Spleen (tissue), 11 donors: ENCODE measurements at regions not wholly inside any gene's neighbourhood (a gene's known extent, or its start where the extent isn't known, plus 50 kb on each side); places are given as distances from the start of the nearest gene placed in this dataset.
"Not testable (repeated sequence)": the region's sequence is repeated elsewhere in the genome, so short reads cannot be mapped to it uniquely, and the experiment has no call there.

Source experiments
- DNase-seq: peaks from one replicate; pipeline ENCODE4 v3.0.0-alpha.2; 2020
- H3K27ac ChIP-seq, 8 donors: fragments of 200-600 bp; sonication (generic) in 7 of 8; 1 replicate in 4 of 8; 2 replicates in 4 of 8; pipeline versions ENCODE4 v1.5.0 to v1.8.0; 2016 to 2021; ENCODE audit warnings: inconsistent platforms in 4 of 8, mild to moderate bottlenecking in 4 of 8, moderate library complexity in 1 of 8
- H3K27me3 ChIP-seq, 7 donors: fragments of 200-600 bp; sonication (generic) in 6 of 7; replicated peaks in 1 of 7; 1 replicate in 4 of 7; 2 replicates in 3 of 7; pipeline versions ENCODE4 v1.5.0 to v1.8.0; 2016 to 2021; ENCODE audit warnings: inconsistent platforms in 3 of 7, mild to moderate bottlenecking in 1 of 7
- H3K36me3 ChIP-seq, 6 donors: fragments of 200-600 bp; sonication (generic) in 5 of 6; 1 replicate in 4 of 6; 2 replicates in 2 of 6; pipeline versions ENCODE4 v1.5.0 to v1.8.0; 2016 to 2021; ENCODE audit warnings: inconsistent platforms in 2 of 6
- H3K4me1 ChIP-seq, 6 donors: fragments of 200-600 bp; sonication (generic) in 5 of 6; 1 replicate in 3 of 6; 2 replicates in 3 of 6; pipeline versions ENCODE4 v1.5.0 to v1.8.0; 2016 to 2021; ENCODE audit warnings: inconsistent platforms in 3 of 6
- H3K4me3 ChIP-seq, 8 donors: fragments of 200-600 bp; sonication (generic) in 7 of 8; 1 replicate in 4 of 8; 2 replicates in 4 of 8; pipeline versions ENCODE4 v1.5.0 to v1.8.0; 2016 to 2021; ENCODE audit warnings: inconsistent platforms in 4 of 8, mild to moderate bottlenecking in 4 of 8, moderate library complexity in 2 of 8
- H3K9me3 ChIP-seq, 8 donors: fragments of 200-600 bp; sonication (generic) in 7 of 8; 1 replicate in 4 of 8; 2 replicates in 4 of 8; pipeline versions ENCODE4 v1.5.0 to v1.8.0; 2016 to 2021; ENCODE audit warnings: inconsistent platforms in 4 of 8
- CTCF ChIP-seq, 11 experiments: fragments of 200-600 bp in 7 of 11; fragments of 450-650 bp in 4 of 11; sonication (generic) in 4 of 11; IDR thresholded peaks in 8 of 11; conservative IDR thresholded peaks in 3 of 11; 1 replicate in 7 of 11; 2 replicates in 4 of 11; pipeline versions ENCODE4 v1.4.0 to v1.8.0; 2016 to 2021; ENCODE audit warnings: antibody characterized with exemption in 11 of 11, inconsistent platforms in 4 of 11, mild to moderate bottlenecking in 1 of 11
- POLR2A ChIP-seq, 3 donors: fragments of 450-650 bp; IDR thresholded peaks; one replicate each; pipeline ENCODE4 v1.5.1; 2017; ENCODE audit warnings: antibody characterized with exemption in 3 of 3, mild to moderate bottlenecking in 1 of 3
- POLR2AphosphoS5 ChIP-seq, 3 donors: sonication (generic); formaldehyde crosslinking; IDR thresholded peaks; one replicate each; pipeline ENCODE4 v1.5.1; 2017; ENCODE audit warnings: antibody characterized with exemption in 3 of 3
- WGBS, 5 donors: extraction: QIAGEN DNeasy Blood & Tissue Kit in 3 of 5; methylation state at CpG; one replicate each; pipeline versions ENCODE4 v1.1.5 to v1.1.7; 2013 to 2018; 5-methylcytosine and 5-hydroxymethylcytosine counted together
- intact Hi-C: fragments of 100-400 bp; cut with DNase I; formaldehyde crosslinking; loops from one replicate; pipeline ENCODE4 v1.15.0; 2023; ENCODE audit warnings: low total_unique reads
- donor health status: healthy with polysubstance abuse.
- donor health status: DM: no; HTN: no; CAD: no; lungs with moderate emphysema.
- donor health status: DM: no; HTN: no; CAD: no.
- donor health status: Bipolar disorder and iron deficiency.
- donor health status: healthy.
- donor health status: DM: no; HTN: no; CAD: no.
- donor health status: DM: yes; HTN: yes; CAD: no.

- H3K27ac ChIP-seq: peak overlapping the region in 2 of 8 donors; percentile 4 to 50
- no peaks in the 10 kb centered on the region for H3K36me3 ChIP-seq
- peak in 2 of 3 donors; percentile 35 to 44 for TF ChIP-seq POLR2AphosphoS5 (IDR thresholded peaks at IDR 0.05)
- TF ChIP-seq POLR2A (IDR thresholded peaks at IDR 0.05): no peak
- no peak for TF ChIP-seq CTCF (IDR thresholded peaks at IDR 0.05 in 8 of 11, conservative IDR thresholded peaks at IDR 0.05 in 3 of 11)
- H3K27me3 ChIP-seq: peaks cover 0 to 6% (median 0%) of the 10 kb centered on the region in 7 donors
- WGBS, 5 donors: 68 to 88% (median 75%) methylated on average over 10 to 13 of the region's 13 CpGs
- peaks cover 0 to 42% (median 20%) of the 10 kb centered on the region in 6 donors for H3K4me1 ChIP-seq
- intact Hi-C loops: no loop called here
- H3K4me3 ChIP-seq: no peak overlapping the region
- H3K9me3 ChIP-seq: peaks cover 0 to 17% (median 3%) of the 10 kb centered on the region in 8 donors
- no peak for DNase-seq
These were observed 57.9 kb upstream of the FMOD start for GRCh38 chr1:203408486-203409481.

GRCh38 chr1:203410182-203410900 lies 59.4 kb upstream of the FMOD start:
- H3K36me3 ChIP-seq: no peaks in the 10 kb centered on the region
- WGBS, 5 donors: 11 to 24% (median 16%) methylated on average over 7 of the region's 7 CpGs
- intact Hi-C loops: no loop called here
- H3K27me3 ChIP-seq: peaks cover 0 to 6% (median 0%) of the 10 kb centered on the region in 7 donors
- no peak overlapping the region for H3K4me3 ChIP-seq
- no peak for DNase-seq
- H3K4me1 ChIP-seq: peaks cover 0 to 42% (median 20%) of the 10 kb centered on the region in 6 donors
- TF ChIP-seq CTCF (IDR thresholded peaks at IDR 0.05 in 8 of 11, conservative IDR thresholded peaks at IDR 0.05 in 3 of 11): no peak
- no peak for TF ChIP-seq POLR2AphosphoS5 (IDR thresholded peaks at IDR 0.05)
- H3K27ac ChIP-seq: peak overlapping the region in 1 of 8 donors; percentile 18
- H3K9me3 ChIP-seq: peaks cover 0 to 17% (median 5%) of the 10 kb centered on the region in 8 donors

GRCh38 chr1:203411431-203411830 lies 60.5 kb upstream of the FMOD start:
- H3K36me3 ChIP-seq, H3K4me3 ChIP-seq, DNase-seq, intact Hi-C loops, H3K27ac ChIP-seq, H3K27me3 ChIP-seq: not testable (repeated sequence)
- H3K4me1 ChIP-seq: peaks cover 0 to 42% (median 20%) of the 10 kb centered on the region in 6 donors
- 68 to 87% (median 81%) methylated on average over 5 to 9 of the region's 9 CpGs for WGBS, 5 donors
- H3K9me3 ChIP-seq: peaks cover 0 to 17% (median 5%) of the 10 kb centered on the region in 8 donors

GRCh38 chr1:203419558-203419957 lies 56.0 kb upstream of the PRELP start:
- Histone ChIP-seq H3K36me3 (no peaks in the 10 kb centered on the region), H3K9me3 (peaks cover 0 to 3% (median 0%) of the 10 kb centered on the region in 8 donors), H3K4me3 (no peak overlapping the region), H3K4me1 (peaks cover 0 to under 1% (median 0%) of the 10 kb centered on the region in 6 donors), H3K27me3 (peaks cover 0 to 11% (median 0%) of the 10 kb centered on the region in 7 donors), H3K27ac (no peak overlapping the region)
- TF ChIP-seq POLR2A (IDR thresholded peaks at IDR 0.05) (no peak), POLR2AphosphoS5 (IDR thresholded peaks at IDR 0.05) (no peak), CTCF (IDR thresholded peaks at IDR 0.05 in 8 of 11, conservative IDR thresholded peaks at IDR 0.05 in 3 of 11) (no peak)
- intact Hi-C loops: no loop called here
- no peak for DNase-seq
